Liver (tissue), 8 donors: ENCODE measurements at regions not wholly inside any gene's neighbourhood (a gene's known extent, or its start where the extent isn't known, plus 50 kb on each side); places are given as distances from the start of the nearest gene placed in this dataset.

ENCODE experiments used
- DNase-seq: peaks from one replicate; pipeline ENCODE4 v3.0.0-alpha.2; 2017; ENCODE audit warnings: low spot score
- H3K27ac ChIP-seq, 2 donors: one replicate each; pipeline ENCODE4 v1.7.0; 2013; ENCODE audit warnings: inconsistent platforms in 2 of 2, low read length in 2 of 2, control low read depth in 1 of 2, low read depth in 1 of 2, mild to moderate bottlenecking in 1 of 2
- H3K27me3 ChIP-seq, 4 donors: one replicate each; pipeline versions ENCODE4 v1.6.1 to v1.7.0; 2013; ENCODE audit warnings: low read length in 3 of 4, inconsistent platforms in 1 of 4, mild to moderate bottlenecking in 1 of 4, moderate library complexity in 1 of 4; ENCODE audit not compliant: control insufficient read depth in 4 of 4, insufficient read depth in 4 of 4
- H3K36me3 ChIP-seq, 4 donors: one replicate each; pipeline versions ENCODE4 v1.6.1 to v1.7.0; 2013; ENCODE audit warnings: low read length in 3 of 4, mild to moderate bottlenecking in 3 of 4, low read depth in 1 of 4, moderate library complexity in 1 of 4; ENCODE audit not compliant: control insufficient read depth in 4 of 4, insufficient read depth in 3 of 4
- H3K4me1 ChIP-seq, 4 donors: one replicate each; pipeline versions ENCODE4 v1.6.1 to v1.7.0; 2013; ENCODE audit warnings: low read length in 3 of 4, mild to moderate bottlenecking in 3 of 4, moderate library complexity in 1 of 4; ENCODE audit not compliant: control insufficient read depth in 4 of 4, insufficient read depth in 4 of 4
- H3K4me3 ChIP-seq, 3 donors: one replicate each; pipeline versions ENCODE4 v1.6.1 to v1.7.0; 2013; ENCODE audit warnings: low read length in 3 of 3, control low read depth in 1 of 3, low read depth in 1 of 3, mild to moderate bottlenecking in 1 of 3
- H3K9ac ChIP-seq, 2 donors: one replicate each; pipeline ENCODE4 v1.7.0; 2013; ENCODE audit warnings: low read length in 2 of 2, mild to moderate bottlenecking in 2 of 2, moderate library complexity in 2 of 2, control low read depth in 1 of 2, low read depth in 1 of 2
- H3K9me3 ChIP-seq, 4 donors: one replicate each; pipeline versions ENCODE4 v1.6.1 to v1.7.0; 2013; ENCODE audit warnings: low read length in 3 of 4; ENCODE audit not compliant: control insufficient read depth in 4 of 4
- CTCF ChIP-seq: fragments of 150-350 bp; IDR thresholded peaks from 2 replicates; pipeline ENCODE4 v1.5.1; 2017; ENCODE audit warnings: improper control_type of control experiment, low read depth, low read length; ENCODE audit not compliant: missing input control
- EGR1 ChIP-seq, 2 donors: IDR thresholded peaks; 2 replicates each; pipeline ENCODE4 v1.6.1; 2016 to 2018; ENCODE audit warnings: antibody characterized with exemption in 2 of 2, low read depth in 2 of 2
- FOXA1 ChIP-seq: IDR thresholded peaks from 2 replicates; pipeline ENCODE4 v1.6.1; 2016; ENCODE audit warnings: antibody characterized with exemption
- FOXA2 ChIP-seq: IDR thresholded peaks from 2 replicates; pipeline ENCODE4 v1.6.1; 2016; ENCODE audit warnings: antibody characterized with exemption
- HNF4A ChIP-seq, 2 donors: conservative IDR thresholded peaks; 2 replicates each; pipeline ENCODE4 v1.6.1; 2016; ENCODE audit warnings: antibody characterized with exemption in 2 of 2, mild to moderate bottlenecking in 2 of 2
- JUND ChIP-seq, 2 donors: IDR thresholded peaks; 2 replicates each; pipeline ENCODE4 v1.6.1; 2016; ENCODE audit warnings: antibody characterized with exemption in 2 of 2
- MAX ChIP-seq: IDR thresholded peaks from 2 replicates; pipeline ENCODE4 v1.6.1; 2016; ENCODE audit warnings: antibody characterized with exemption
- NR2F2 ChIP-seq: IDR thresholded peaks from 2 replicates; pipeline ENCODE4 v1.6.1; 2016; ENCODE audit warnings: antibody characterized with exemption
- REST ChIP-seq: IDR thresholded peaks from 2 replicates; pipeline ENCODE4 v1.6.1; 2016; ENCODE audit warnings: antibody characterized with exemption, mild to moderate bottlenecking
- RXRA ChIP-seq, 2 donors: IDR thresholded peaks; 2 replicates each; pipeline ENCODE4 v1.6.1; 2017 to 2018; ENCODE audit warnings: antibody characterized with exemption in 2 of 2, mild to moderate bottlenecking in 1 of 2
- SP1 ChIP-seq: IDR thresholded peaks from 2 replicates; pipeline ENCODE4 v1.6.1; 2018; ENCODE audit warnings: antibody characterized with exemption, mild to moderate bottlenecking
- TAF1 ChIP-seq: conservative IDR thresholded peaks from 2 replicates; pipeline ENCODE4 v1.6.1; 2016; ENCODE audit warnings: antibody characterized with exemption, mild to moderate bottlenecking
- YY1 ChIP-seq: IDR thresholded peaks from 2 replicates; pipeline ENCODE4 v1.6.1; 2016; ENCODE audit warnings: antibody characterized with exemption, mild to moderate bottlenecking
- ZBTB33 ChIP-seq: IDR thresholded peaks from 2 replicates; pipeline ENCODE4 v1.6.1; 2016; ENCODE audit warnings: antibody characterized with exemption
- WGBS: extraction: QIAGEN DNeasy Blood & Tissue Kit; methylation state at CpG from one replicate; pipeline ENCODE4 v1.1.7; 2013; 5-methylcytosine and 5-hydroxymethylcytosine counted together
- TF ChIP-seq, protein P1 (sequence below): IDR thresholded peaks from 2 replicates; pipeline ENCODE4 v1.6.1; 2016; ENCODE audit warnings: antibody characterized with exemption
- donor health status: healthy.
- donor health status: healthy.
- donor health status: healthy.
- donor health status: healthy.
- donor health status: healthy.

DNA sequence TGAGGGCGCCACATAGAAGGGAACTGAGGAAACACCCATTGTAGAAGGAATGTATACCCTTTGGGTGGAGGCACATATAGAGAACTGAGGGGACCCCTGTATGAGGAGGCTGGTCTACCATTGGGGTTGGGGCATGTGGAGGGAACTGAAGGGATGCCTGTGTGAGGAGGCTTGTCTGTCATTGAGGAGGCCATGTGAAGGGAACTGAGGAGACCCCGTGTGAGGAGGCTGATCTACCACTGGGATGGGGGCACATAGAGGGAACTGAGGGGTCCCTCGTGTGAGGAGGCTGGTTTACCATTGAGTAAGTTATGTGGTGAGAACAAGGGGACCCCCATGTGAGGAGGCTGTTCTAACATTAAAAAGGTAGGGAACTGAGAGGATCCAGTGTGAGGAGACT is 156.1 kb downstream of the FBLN2 start (continued):
- TF ChIP-seq ZBTB33 (no peak), RXRA (IDR thresholded peaks at IDR 0.05) (no peak), YY1 (no peak), HNF4A (conservative IDR thresholded peaks at IDR 0.05) (no peak), SP1 (no peak)

DNA sequence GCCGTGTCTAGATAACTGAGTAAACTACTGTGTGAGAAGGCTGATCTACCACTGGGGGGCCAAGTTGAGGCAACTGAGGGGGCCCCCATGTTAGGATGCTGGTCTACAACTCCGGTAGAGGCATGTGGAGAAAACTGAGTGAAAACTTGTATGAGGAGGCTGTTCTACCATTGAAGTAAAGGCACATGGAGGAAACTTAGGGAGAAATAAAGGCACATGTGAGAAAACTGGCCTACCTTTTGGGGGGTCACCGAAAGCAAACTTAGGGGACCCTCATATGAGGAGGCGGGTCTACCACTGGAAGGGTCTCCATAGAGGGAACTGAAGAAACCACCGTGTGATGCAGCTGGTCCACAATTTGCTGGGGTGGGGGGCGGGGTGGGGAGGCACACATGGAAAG is 155.2 kb downstream of the FBLN2 start:
- Histone ChIP-seq H3K27me3 (peaks cover 0 to 4% (median 1%) of the 10 kb centered on the region in 4 donors), H3K27ac (no peak overlapping the region), H3K4me3 (no peak overlapping the region), H3K9me3 (peaks cover 0 to 2% (median 0%) of the 10 kb centered on the region in 4 donors), H3K4me1 (no peaks in the 10 kb centered on the region), H3K36me3 (no peaks in the 10 kb centered on the region), H3K9ac (no peak overlapping the region)
- no peak for DNase-seq
- 88% methylated on average over 6 of the region's 6 CpGs for WGBS
- TF ChIP-seq JUND (IDR thresholded peaks at IDR 0.05) (no peak), FOXA1 (no peak), EGR1 (IDR thresholded peaks at IDR 0.05; ENCODE audit: low read depth in 2 of 2) (no peak), HNF4A (conservative IDR thresholded peaks at IDR 0.05) (no peak), REST (no peak), TAF1 (no peak), MAX (no peak), CTCF (no peak), SP1 (no peak), RXRA (IDR thresholded peaks at IDR 0.05) (no peak), NR2F2 (no peak), FOXA2 (no peak), YY1 (no peak)
- TF ChIP-seq, protein P1, sequence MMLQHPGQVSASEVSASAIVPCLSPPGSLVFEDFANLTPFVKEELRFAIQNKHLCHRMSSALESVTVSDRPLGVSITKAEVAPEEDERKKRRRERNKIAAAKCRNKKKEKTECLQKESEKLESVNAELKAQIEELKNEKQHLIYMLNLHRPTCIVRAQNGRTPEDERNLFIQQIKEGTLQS, result no peak
